CD14-positive monocyte (primary cell): ENCODE measurements at regions not wholly inside any gene's neighbourhood (a gene's known extent, or its start where the extent isn't known, plus 50 kb on each side); places are given as distances from the start of the nearest gene placed in this dataset.

Experiments
- DNase-seq, 3 donors: peaks; one replicate each; pipeline ENCODE4 v3.0.0-alpha.2; 2011 to 2022
- H2AFZ ChIP-seq: 2 replicates; pipeline ENCODE4 v1.6.0; 2012; ENCODE audit warnings: mild to moderate bottlenecking, low read depth, low read length, inconsistent platforms; ENCODE audit not compliant: insufficient read depth, poor library complexity, severe bottlenecking
- H3K27ac ChIP-seq, 2 donors: 1 replicate in 1 of 2; 2 replicates in 1 of 2; pipeline ENCODE4 v1.5.1; 2012 to 2013; ENCODE audit warnings: low read length in 2 of 2, control low read depth in 1 of 2, inconsistent platforms in 1 of 2, low read depth in 1 of 2, mild to moderate bottlenecking in 1 of 2
- H3K27me3 ChIP-seq, 2 donors: one replicate each; pipeline versions ENCODE4 v1.6.0 to v1.6.1; 2011 to 2013; ENCODE audit warnings: low read length in 2 of 2; ENCODE audit not compliant: control insufficient read depth in 2 of 2, insufficient read depth in 2 of 2
- H3K36me3 ChIP-seq, 2 donors: replicated peaks in 1 of 2; 1 replicate in 1 of 2; 2 replicates in 1 of 2; pipeline versions ENCODE4 v1.5.1 to v1.6.1; 2012 to 2013; ENCODE audit warnings: low read length in 2 of 2, control low read depth in 1 of 2, inconsistent platforms in 1 of 2, mild to moderate bottlenecking in 1 of 2; ENCODE audit not compliant: insufficient read depth in 2 of 2, control insufficient read depth in 1 of 2
- H3K4me1 ChIP-seq, 2 donors: 1 replicate in 1 of 2; 2 replicates in 1 of 2; pipeline versions ENCODE4 v1.5.1 to v1.6.1; 2012 to 2013; ENCODE audit warnings: low read length in 2 of 2, control low read depth in 1 of 2, inconsistent platforms in 1 of 2, mild to moderate bottlenecking in 1 of 2, moderate library complexity in 1 of 2; ENCODE audit not compliant: insufficient read depth in 2 of 2, control insufficient read depth in 1 of 2
- H3K4me2 ChIP-seq: replicated peaks from 2 replicates; pipeline ENCODE3; 2012; ENCODE audit warnings: low read length, moderate library complexity, mild to moderate bottlenecking; ENCODE audit not compliant: poor library complexity, severe bottlenecking; ENCODE audit errors: extremely low read depth
- H3K4me3 ChIP-seq, 3 experiments: fragments of 200-600 bp in 1 of 3; sonication (generic) in 1 of 3; replicated peaks in 1 of 3; 1 replicate in 2 of 3; 2 replicates in 1 of 3; pipeline ENCODE4 v1.5.1; 2011 to 2013; ENCODE audit warnings: low read length in 3 of 3, mild to moderate bottlenecking in 3 of 3, control low read depth in 2 of 3, low read depth in 2 of 3, inconsistent platforms in 1 of 3, moderate library complexity in 1 of 3
- H3K79me2 ChIP-seq: 2 replicates; pipeline ENCODE4 v1.6.0; 2012; ENCODE audit warnings: mild to moderate bottlenecking, control low read depth, inconsistent platforms, low read length, moderate library complexity; ENCODE audit not compliant: insufficient read depth
- H3K9ac ChIP-seq: 2 replicates; pipeline ENCODE4 v1.6.0; 2017; ENCODE audit warnings: low read length, mild to moderate bottlenecking; ENCODE audit not compliant: insufficient read depth, poor library complexity, severe bottlenecking
- H3K9me3 ChIP-seq, 2 donors: replicated peaks in 1 of 2; 1 replicate in 1 of 2; 2 replicates in 1 of 2; pipeline versions ENCODE4 v1.5.1 to v1.6.1; 2012 to 2013; ENCODE audit warnings: low read length in 2 of 2, control low read depth in 1 of 2; ENCODE audit not compliant: control insufficient read depth in 1 of 2, insufficient read depth in 1 of 2
- H4K20me1 ChIP-seq: 2 replicates; pipeline ENCODE4 v1.6.0; 2012; ENCODE audit warnings: mild to moderate bottlenecking, low read length, control low read depth, moderate library complexity; ENCODE audit not compliant: insufficient read depth
- H3K27ac Mint-ChIP-seq, 7 donors: one replicate each; pipeline ENCODE4 v1.8.0; 2020; ENCODE audit warnings: mild to moderate bottlenecking in 7 of 7, mixed read lengths in 7 of 7, moderate library complexity in 6 of 7, inconsistent platforms in 2 of 7
- H3K27me3 Mint-ChIP-seq, 3 donors: one replicate each; pipeline ENCODE4 v1.8.0; 2021 to 2022; ENCODE audit warnings: low read depth in 3 of 3, mild to moderate bottlenecking in 3 of 3, mixed read lengths in 3 of 3, moderate library complexity in 3 of 3, inconsistent platforms in 1 of 3
- H3K36me3 Mint-ChIP-seq, 2 donors: one replicate each; pipeline ENCODE4 v1.8.0; 2020; ENCODE audit warnings: mixed read lengths in 2 of 2, inconsistent platforms in 1 of 2, mild to moderate bottlenecking in 1 of 2
- H3K4me1 Mint-ChIP-seq: one replicate; pipeline ENCODE4 v1.8.0; 2020; ENCODE audit warnings: mild to moderate bottlenecking, mixed read lengths
- H3K4me3 Mint-ChIP-seq, 2 donors: one replicate each; pipeline ENCODE4 v1.8.0; 2020; ENCODE audit warnings: mild to moderate bottlenecking in 2 of 2, mixed read lengths in 2 of 2, moderate library complexity in 1 of 2
- H3K9me3 Mint-ChIP-seq, 7 donors: one replicate each; pipeline ENCODE4 v1.8.0; 2020 to 2022; ENCODE audit warnings: mixed read lengths in 7 of 7, mild to moderate bottlenecking in 6 of 7, moderate library complexity in 6 of 7, inconsistent platforms in 2 of 7
- CTCF ChIP-seq: fragments of 200-600 bp; IDR thresholded peaks from one replicate; pipeline ENCODE4 v1.8.0; 2022; ENCODE audit warnings: antibody characterized with exemption, mild to moderate bottlenecking
- WGBS: methylation state at CpG from one replicate; pipeline ENCODE4 v1.1.5; 2013; ENCODE audit warnings: missing lambda C conversion rate; ENCODE audit not compliant: insufficient coverage; 5-methylcytosine and 5-hydroxymethylcytosine counted together
- intact Hi-C, 2 donors: fragments of 100-400 bp; cut with micrococcal nuclease; formaldehyde crosslinking; loops; one replicate each; pipeline versions ENCODE4 v1.15.0 to v1.15.1; 2023

DNA sequence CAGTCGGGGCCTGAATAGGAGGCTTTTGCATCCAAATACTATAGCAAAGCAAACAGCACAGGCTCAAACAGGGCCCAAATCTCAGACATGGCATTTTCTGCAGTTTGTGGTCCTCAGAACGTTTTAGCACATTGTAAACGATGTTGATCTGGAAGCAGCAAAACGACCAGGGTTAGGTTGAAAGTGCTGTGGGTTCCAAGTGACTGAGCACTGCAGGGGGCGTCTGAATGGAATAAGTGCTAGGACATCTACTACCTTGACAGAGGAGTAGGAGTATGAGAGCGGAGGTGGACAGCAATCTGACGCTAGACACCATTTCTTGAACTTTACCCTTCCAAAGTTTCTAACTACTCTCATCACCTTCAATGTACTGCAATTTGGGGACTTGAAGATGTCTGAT, 214.9 kb downstream of the BARHL2 start:
- Mint-ChIP-seq H3K36me3 (no peaks in the 10 kb centered on the region), H3K4me3 (no peak overlapping the region), H3K4me1 (no peaks in the 10 kb centered on the region), H3K27ac (no peak overlapping the region), H3K9me3 (peaks cover 0 to 3% (median 0%) of the 10 kb centered on the region in 7 donors), H3K27me3 (no peaks in the 10 kb centered on the region)
- 79% methylated on average over 4 of the region's 7 CpGs for WGBS
- intact Hi-C loops, result no loop called here
- no peak overlapping the region for H3K4me2 ChIP-seq
- H3K27ac ChIP-seq, result no peak overlapping the region
- H3K9me3 ChIP-seq, result no peaks in the 10 kb centered on the region
- H2AFZ ChIP-seq, result no peak overlapping the region
- DNase-seq, result no peak
- no peak overlapping the region for H3K4me3 ChIP-seq
- no peaks in the 10 kb centered on the region for H4K20me1 ChIP-seq
- TF ChIP-seq CTCF, result no peak
- no peak overlapping the region for H3K9ac ChIP-seq
- no peaks in the 10 kb centered on the region for H3K27me3 ChIP-seq
- H3K4me1 ChIP-seq, result no peaks in the 10 kb centered on the region
- H3K79me2 ChIP-seq, result no peaks in the 10 kb centered on the region
- no peaks in the 10 kb centered on the region for H3K36me3 ChIP-seq

- no peak overlapping the region for H3K4me3 Mint-ChIP-seq
- TF ChIP-seq CTCF, result no peak
- no peaks in the 10 kb centered on the region for H3K9me3 ChIP-seq
- no peaks in the 10 kb centered on the region for H3K4me1 Mint-ChIP-seq
- no peaks in the 10 kb centered on the region for H3K27me3 Mint-ChIP-seq
- peaks cover 0 to 3% (median 0%) of the 10 kb centered on the region in 7 donors for H3K9me3 Mint-ChIP-seq
- no peak overlapping the region for H2AFZ ChIP-seq
- no peaks in the 10 kb centered on the region for H4K20me1 ChIP-seq
- H3K4me1 ChIP-seq, result no peaks in the 10 kb centered on the region
- DNase-seq, result no peak
- H3K9ac ChIP-seq, result no peak overlapping the region
- H3K27me3 ChIP-seq, result no peaks in the 10 kb centered on the region
- H3K4me2 ChIP-seq, result no peak overlapping the region
- intact Hi-C loops, result no loop called here
- H3K4me3 ChIP-seq, result no peak overlapping the region
- H3K36me3 ChIP-seq, result no peaks in the 10 kb centered on the region
- H3K27ac ChIP-seq, result no peak overlapping the region
- WGBS, result no CpG with 5 or more reads among the region's 3 CpGs
- H3K79me2 ChIP-seq, result no peaks in the 10 kb centered on the region
- H3K36me3 Mint-ChIP-seq, result no peaks in the 10 kb centered on the region
- no peak overlapping the region for H3K27ac Mint-ChIP-seq
These were observed 215.8 kb downstream of the BARHL2 start for GRCh38 chr1:90501281-90501680.
